Medulla oblongata (tissue), 1 donor: ENCODE measurements at regions not wholly inside any gene's neighbourhood (a gene's known extent, or its start where the extent isn't known, plus 50 kb on each side); places are given as distances from the start of the nearest gene placed in this dataset.
"Not testable (repeated sequence)": the region's sequence is repeated elsewhere in the genome, so short reads cannot be mapped to it uniquely, and the experiment has no call there.

Experiments
- DNase-seq: peaks from one replicate; pipeline ENCODE4 v3.0.0-alpha.2; 2015; ENCODE audit errors: extremely low spot score

GRCh38 chr5:28328681-28329080, 1290.3 kb upstream of the CDH9 start:
- DNase-seq = no peak

- DNase-seq = no peak
Measured at GRCh38 chr5:28324174-28324573, 1285.8 kb upstream of the CDH9 start.

- no peak for DNase-seq
Measured at GRCh38 chr5:28313953-28314352, 1275.6 kb upstream of the CDH9 start.

- no peak for DNase-seq
Measured at GRCh38 chr5:28313321-28313951, 1275.0 kb upstream of the CDH9 start.

- DNase-seq = no peak
Measured at GRCh38 chr5:28310696-28311095, 1272.3 kb upstream of the CDH9 start.

- no peak for DNase-seq
Measured at GRCh38 chr5:28305891-28306290, 1267.5 kb upstream of the CDH9 start.

GRCh38 chr5:28301712-28302111, 1263.3 kb upstream of the CDH9 start:
- no peak for DNase-seq

GRCh38 chr5:28296254-28297013, 1258.0 kb upstream of the CDH9 start:
- DNase-seq = no peak

- not testable (repeated sequence) for DNase-seq
Measured at GRCh38 chr5:28287021-28287420, 1248.6 kb upstream of the CDH9 start.

- no peak for DNase-seq
Measured at GRCh38 chr5:28286566-28286965, 1248.2 kb upstream of the CDH9 start.

GRCh38 chr5:28284788-28285187, 1246.4 kb upstream of the CDH9 start:
- DNase-seq = no peak

GRCh38 chr5:28281351-28281750, 1243.0 kb upstream of the CDH9 start:
- DNase-seq = no peak

GRCh38 chr5:28275931-28276330, 1237.5 kb upstream of the CDH9 start:
- DNase-seq = no peak

- DNase-seq = no peak
Measured at GRCh38 chr5:28269978-28270377, 1231.6 kb upstream of the CDH9 start.

GRCh38 chr5:28265877-28266276, 1227.5 kb upstream of the CDH9 start:
- no peak for DNase-seq

GRCh38 chr5:28254846-28255245, 1216.5 kb upstream of the CDH9 start:
- DNase-seq = no peak

- no peak for DNase-seq
Measured at GRCh38 chr5:28253431-28253830, 1215.0 kb upstream of the CDH9 start.

- no peak for DNase-seq
Measured at GRCh38 chr5:28249771-28250415, 1211.5 kb upstream of the CDH9 start.

- no peak for DNase-seq
Measured at GRCh38 chr5:28234356-28234968, 1196.1 kb upstream of the CDH9 start.

GRCh38 chr5:28226407-28226806, 1188.0 kb upstream of the CDH9 start:
- no peak for DNase-seq

- DNase-seq = no peak
Measured at GRCh38 chr5:28219539-28219938, 1181.2 kb upstream of the CDH9 start.

- no peak for DNase-seq
Measured at GRCh38 chr5:28217695-28218094, 1179.3 kb upstream of the CDH9 start.

- DNase-seq = no peak
Measured at GRCh38 chr5:28216939-28217360, 1178.6 kb upstream of the CDH9 start.
